ENCODE measurements at regions not wholly inside any gene's neighbourhood (a gene's known extent, or its start where the extent isn't known, plus 50 kb on each side); places are given as distances from the start of the nearest gene placed in this dataset.

DNA sequence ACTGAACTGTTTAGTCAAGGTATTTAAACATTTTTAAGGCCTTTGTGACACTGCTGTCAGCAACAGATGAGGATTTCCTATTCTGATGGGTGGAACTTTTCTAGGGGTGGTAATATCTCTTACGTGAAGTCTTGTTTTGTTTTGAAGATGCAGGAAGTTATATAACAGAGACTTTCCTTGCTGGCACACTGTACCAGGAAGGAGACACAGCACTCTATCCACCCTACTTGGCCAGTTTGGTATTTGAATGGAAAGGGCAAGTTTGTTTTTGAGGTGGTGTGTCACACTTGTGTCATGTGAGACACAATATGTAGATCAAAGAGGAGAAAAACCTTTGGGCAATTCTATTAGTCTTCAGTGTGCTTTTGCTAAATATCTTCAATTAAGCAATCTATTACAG, 51.6 kb upstream of the SRP54 start:
- DNase-seq: peak; percentile 1

DNA sequence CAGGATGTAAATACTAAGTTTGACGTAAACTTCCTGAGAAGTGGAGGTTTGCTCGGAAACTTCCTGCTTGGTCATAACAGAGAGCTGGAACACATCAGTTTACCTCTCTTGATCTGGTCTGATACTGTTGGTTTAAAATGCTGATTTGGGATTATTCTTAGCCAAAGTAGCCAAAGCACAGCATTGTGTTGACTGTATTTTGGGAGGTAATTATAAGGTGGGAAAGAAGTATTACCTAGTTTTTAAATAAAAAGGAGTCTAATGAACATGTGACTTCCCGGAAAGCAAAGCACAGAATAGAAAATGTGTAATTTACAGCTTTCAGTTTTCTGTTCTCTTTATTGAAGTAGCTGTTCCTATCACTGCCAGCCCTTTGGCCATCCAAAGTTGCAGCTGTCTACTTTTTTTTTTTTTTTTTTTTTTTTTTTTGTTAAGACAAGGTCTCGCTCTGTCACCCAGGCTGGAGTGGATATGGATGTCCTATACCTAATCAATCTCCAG, 52.2 kb upstream of the SRP54 start:
- no peak for DNase-seq

DNA sequence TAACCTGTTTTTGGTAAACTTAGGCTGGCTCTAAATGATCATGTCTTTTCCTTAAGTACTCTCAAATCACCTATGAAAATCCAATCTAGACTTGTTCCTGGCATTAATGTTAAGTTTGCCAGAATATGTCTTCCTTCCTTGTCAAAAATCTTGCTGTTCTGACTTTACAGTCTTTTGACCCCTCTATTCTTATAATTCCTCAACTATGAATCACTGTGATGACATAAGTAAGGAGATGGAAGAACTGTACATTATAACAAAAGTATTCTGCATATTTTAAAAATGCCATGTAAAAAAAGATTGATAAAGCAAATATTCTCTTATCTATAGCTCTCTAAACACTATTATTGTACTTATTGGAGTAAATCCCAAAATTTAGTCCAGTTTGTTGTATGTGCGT, 51.4 kb upstream of the BAZ1A start:
- no peak for DNase-seq

Data from renal pelvis (tissue), 1 donor.